HT1080 (cell line): ENCODE measurements at regions not wholly inside any gene's neighbourhood (a gene's known extent, or its start where the extent isn't known, plus 50 kb on each side); places are given as distances from the start of the nearest gene placed in this dataset.
"Not testable (repeated sequence)": the region's sequence is repeated elsewhere in the genome, so short reads cannot be mapped to it uniquely, and the experiment has no call there.

Experiments
- DNase-seq: peaks from one replicate; pipeline ENCODE4 v3.0.0-alpha.2; 2015; ENCODE audit warnings: low read depth

DNA sequence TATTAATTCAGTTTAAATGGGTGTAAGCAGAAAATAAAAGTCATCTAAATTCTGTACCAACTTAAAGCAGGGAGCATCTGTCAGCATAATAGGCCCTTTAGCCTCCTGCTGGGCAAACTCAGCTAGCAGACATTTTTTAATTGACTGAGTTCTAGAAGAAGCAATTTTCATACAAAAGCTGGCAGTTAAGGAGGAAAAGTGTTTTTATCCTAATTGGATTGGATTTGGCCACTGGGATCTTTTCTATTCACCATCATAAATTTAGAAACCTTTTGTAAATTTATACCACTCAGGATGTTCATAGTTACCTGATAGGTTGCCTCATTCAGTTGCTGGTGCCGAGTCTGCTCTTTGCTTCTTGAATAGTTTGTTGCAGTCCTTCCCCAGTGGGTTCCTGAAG lies 262.7 kb upstream of the FSIP2 start:
- DNase-seq = no peak

DNA sequence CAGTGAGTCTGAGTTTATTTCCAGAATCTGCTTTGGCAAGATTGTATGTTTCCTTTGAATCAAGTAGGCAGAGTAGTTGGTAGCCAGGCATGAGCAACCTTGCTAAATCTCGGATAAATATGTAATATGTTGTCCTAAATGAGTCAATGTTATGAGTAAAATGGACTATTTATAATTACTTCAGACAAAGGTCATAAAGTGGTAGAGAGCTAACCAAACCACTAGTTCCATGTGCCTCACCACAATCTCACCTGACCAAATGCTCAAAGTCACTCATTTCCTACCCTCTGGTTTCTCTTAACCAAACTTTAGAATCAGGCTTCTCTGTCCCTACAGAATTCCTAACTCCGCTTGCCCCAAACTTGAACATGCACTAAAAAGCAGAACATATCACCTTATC lies 261.2 kb upstream of the FSIP2 start:
- DNase-seq = peak; percentile 18

DNA sequence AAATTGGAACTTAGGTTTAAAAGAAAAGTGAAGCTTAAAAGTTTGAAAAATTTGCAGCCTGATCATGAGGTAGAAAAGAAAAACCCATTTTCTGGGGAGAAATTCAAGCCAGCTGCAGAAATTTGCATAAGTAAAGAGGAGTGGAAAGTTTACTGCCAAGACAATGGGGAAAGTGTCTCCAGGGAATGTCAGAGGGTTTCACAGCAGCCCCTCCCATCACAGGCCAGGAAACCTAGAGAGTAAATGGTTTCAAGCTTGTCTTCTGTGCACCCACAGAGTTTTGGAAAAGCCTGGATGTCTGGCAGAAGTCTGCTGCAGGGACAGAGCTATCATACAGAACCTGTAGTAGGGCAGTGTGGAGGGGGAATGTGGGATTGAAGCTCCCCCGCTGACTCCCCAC lies 254.0 kb upstream of the FSIP2 start:
- DNase-seq = no peak

DNA sequence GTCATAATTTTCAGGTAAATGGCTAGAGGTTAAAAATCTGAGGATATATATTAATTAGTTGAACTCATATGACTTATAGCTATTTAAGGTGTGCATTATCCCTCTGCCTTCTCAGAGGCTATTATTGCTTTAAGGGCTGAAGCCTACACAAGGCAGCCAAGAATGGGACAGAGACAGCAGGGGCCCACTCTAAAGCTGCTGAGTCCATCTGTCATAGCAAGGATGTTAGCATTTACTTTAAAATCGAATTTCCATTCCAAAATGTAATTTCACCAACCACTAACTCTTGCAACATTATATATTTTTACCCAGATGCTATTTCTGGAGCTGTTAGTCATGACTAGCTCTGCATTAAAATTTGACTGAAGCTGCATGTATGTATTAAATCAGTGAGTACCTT lies 236.3 kb upstream of the FSIP2 start:
- DNase-seq = no peak

DNA sequence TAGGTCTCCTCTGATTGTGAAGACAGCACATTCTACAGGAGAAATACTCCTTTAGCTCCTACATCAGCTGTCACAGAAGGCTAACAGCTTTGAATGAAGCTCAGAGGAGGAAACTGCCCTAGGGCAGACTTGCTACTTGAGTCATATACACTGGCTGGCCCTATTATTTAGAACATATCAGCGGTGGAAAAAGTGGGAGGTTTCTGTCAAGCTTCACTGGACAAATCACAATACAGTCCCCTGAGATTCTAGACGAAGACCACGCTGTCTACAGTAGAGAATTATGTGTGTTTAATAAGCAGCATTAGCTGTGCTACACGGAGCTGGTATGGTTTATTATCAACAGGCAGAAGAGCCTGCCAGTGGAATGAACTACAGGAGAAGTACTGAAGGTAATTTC lies 230.9 kb upstream of the FSIP2 start:
- DNase-seq = no peak

DNA sequence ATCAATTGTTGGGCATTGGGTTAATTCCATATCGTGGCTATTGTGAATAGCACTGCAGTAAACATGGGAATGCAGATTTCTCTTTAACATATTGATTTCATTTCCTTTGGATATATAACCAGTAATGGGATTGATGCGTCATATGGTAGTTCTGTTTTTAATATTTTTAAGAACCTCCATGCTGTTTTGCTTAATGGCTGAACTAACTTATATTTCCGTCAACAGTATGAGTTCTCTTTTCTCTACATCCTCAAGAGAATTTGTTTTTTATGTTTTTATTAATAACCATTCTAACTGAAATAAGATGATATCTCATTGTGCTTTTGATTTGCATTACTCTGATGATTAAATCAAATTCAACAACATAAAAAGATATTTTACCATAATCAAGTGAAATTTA lies 228.5 kb upstream of the FSIP2 start:
- no peak for DNase-seq

DNA sequence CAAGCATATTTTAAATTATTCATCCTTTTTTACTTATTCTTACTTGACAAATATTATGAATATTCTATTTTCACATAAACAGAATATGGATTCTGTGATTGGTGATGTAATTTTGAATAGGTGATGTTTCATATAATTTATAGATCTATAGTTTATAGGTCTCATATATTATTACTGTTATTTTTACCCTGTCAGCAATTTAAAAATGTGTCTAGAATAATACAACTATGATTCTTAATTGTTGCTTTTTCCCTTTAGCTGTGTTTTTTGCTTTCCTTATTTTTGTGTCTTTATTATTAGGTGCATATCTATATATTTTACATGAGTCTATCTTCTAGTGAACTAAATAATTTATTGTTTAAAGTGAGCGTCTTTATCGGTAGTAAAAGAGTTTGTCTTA lies 226.7 kb upstream of the FSIP2 start:
- DNase-seq = no peak

DNA sequence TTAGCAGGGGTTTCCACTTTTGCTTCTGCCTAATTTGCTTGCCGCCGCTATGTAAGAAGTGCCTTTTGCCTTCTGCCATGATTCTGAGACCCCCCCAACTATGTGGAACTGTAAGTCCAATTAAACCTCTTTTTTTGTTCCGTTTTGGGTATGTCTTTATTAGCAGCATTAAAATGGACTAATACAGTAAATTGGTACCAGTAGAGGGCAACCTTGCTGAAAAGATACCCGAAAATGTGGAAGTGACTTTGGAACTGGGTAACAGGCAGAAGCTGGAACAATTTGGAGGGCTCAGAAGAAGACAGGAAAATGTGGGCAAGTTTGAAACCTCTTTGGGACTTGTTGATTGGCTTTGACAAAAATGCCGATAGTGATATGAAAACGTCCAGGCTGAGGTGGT lies 216.1 kb upstream of the FSIP2 start:
- no peak for DNase-seq

DNA sequence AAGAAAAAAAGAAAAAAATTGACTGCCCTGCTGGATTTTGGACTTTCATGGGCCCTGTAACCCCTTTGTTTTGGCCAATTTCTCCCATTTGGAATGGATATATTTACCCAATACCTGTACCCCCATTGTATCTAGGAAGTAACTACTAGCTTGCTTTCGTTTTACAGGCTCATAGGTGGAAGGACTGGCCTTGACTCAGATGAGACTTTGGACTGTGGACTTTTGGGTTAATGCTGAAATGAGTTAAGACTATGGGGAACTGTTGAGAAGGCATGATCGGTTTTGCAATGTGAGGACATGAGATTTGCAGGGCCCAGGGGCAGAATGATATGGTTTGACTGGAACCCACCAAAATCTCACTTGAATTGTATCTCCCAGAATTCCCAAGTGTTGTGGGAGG lies 214.4 kb upstream of the FSIP2 start:
- DNase-seq = not testable (repeated sequence)

DNA sequence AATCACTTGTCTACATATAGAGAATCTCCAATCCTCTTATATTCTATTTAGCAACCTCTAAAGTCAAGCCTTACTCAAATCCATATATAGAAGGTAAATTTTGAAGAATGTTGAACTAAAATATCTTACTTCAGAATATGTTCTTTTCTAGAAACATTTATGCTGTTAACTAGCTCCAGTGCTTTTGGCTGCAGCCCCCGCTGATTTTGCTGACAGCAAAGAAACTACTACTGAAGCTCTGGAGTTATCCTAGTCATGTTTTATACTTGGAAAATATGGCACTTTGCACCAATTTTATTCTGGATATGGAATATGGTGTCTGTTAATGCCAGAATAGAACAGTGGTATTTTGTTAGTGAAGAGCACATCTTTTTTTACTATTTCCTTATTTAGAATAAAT lies 212.4 kb upstream of the FSIP2 start:
- DNase-seq = no peak

DNA sequence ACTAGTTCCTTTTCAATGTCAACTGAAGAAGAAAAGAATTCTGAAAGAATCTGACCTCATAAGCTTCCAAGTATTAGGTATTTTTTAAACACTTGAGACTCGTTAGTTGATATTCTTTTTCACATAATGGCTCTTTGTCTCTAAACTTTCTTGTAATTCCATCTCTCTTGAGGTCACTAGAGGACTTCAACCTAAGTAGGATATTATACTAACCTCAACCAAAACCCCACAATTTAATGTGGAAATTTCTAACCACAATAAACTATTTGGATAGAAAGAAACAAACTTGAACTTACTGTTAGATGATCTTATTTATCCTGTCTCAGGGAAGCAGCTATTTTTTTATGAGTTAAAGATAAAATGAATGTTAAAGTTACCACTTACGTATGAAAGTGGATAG lies 206.9 kb upstream of the FSIP2 start:
- DNase-seq = peak; percentile 7

DNA sequence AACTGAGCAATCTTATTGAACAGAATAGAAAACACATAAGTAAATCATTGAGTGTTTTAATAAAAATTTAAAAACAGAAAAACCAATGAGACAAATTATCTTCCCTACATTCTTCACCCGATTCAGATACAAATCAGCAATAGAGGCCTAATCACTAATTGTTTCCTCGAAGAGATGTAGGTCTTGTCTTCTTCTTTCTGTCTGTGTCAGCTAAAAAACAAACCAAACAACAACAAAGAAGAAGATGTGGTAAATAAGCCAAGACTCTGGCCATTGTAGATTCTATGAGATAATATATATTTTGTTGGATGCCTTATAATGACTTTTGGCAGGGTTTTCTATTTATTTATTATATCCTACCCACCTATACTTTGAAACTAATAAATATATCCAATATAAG lies 200.9 kb upstream of the FSIP2 start:
- no peak for DNase-seq

DNA sequence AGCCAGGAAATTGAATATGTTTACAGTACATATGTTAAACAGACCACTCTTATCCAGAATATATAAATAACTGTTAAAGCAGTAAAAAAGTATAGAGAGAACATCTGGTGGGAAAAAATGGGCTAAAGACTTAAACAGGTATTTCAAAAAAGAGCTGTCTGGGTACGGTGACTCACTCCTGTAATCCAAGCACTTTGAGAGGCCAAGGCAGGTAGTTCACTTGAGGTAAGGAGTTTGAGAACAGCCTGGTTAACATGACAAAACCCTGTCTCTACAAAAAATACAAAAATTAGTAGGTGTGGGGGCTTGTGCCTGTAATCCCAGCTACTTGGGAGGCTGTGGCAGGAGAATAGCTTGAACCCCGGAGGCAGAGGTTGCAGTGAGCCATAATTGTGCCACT lies 171.4 kb upstream of the FSIP2 start:
- DNase-seq = no peak

DNA sequence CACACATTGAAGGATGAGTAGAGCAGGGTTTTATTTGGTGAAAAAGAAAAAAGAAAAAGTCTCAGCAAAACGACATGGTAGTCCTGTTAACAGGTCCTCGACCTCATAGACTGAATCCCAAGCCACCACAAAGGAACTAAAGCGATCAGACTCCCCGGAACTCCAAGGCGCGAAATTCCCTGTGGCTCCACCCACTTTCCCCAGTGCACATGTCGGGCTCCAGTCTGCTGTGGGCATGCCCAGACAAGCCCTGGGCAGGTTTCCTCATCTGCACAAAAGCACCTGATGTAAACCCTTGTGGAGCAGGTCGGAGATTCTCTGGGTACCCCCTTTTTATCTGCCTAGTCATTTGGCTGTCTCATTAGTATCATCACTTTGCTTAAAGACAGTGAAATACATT lies 170.7 kb upstream of the FSIP2 start:
- DNase-seq = no peak

DNA sequence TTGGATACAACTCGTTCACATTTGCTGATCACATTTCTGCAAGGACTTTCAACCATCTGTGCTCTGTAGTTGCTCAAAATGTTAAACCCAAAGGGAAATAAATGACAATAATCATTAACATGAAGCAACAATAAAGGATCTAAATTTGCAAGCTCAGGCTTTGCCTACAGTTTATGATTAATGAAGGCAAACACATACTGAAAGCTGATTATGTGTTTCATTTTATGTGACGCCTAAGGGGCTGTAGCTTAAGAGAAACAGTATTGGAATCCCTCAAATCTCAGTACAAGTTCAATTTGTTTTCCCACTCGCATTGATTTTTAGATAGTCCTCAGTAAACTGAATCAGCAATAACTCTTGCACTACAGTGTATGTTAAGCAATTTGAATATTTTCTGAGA lies 160.3 kb upstream of the FSIP2 start:
- DNase-seq = no peak

DNA sequence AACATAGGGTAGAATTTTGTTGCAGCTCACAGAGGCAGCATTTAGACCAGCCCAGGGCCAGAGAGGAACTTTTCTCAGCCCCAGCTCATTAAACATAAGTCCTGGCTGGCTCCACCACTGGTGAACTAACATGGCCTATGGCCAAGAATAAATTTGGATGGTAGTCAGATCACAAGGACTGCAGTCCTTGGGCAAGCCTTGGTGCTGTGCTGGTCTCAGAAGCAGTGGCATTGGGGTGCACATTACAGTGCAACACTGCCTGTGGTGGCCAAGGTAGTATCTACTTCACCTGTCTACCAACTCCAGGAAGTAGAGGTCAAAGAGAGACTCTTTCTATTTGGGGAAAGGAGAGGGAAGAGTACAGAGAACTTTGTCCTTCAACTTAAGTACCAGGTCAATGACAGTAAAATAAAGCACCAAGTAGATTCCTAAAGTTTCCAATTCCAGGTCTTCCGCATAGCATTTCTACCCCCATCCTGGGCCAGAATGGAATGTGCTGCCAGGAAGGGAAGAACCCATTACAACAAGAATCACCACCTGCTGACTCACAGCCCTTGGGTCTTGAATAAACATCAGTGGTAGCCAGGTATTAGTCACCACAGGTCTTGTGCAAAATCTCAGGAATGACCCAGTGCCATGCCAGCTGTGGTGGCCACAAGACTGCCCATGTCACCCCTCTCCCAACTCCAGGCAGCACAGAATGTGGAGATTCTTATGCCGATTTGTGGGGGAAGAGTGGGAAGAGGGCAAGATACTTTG lies 155.4 kb upstream of the FSIP2 start:
- DNase-seq = peak; percentile 98

DNA sequence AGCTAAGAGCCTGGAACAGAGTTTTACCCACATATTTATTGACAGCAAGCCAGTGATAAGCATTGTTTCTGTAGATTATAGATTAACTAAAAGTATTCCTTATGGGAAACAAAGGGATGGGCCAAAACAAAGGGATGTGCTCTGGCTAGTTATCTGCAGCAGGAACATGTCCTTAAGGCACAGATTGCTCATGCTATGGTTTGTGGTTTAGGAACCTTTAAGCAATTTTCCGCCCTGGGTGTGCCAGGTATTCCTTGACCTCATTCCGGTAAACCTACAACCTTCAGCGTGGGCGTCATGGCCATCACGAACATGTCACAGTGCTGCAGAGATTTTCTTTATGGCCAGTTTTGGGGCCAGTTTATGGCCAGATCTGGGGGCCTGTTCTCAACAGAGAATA lies 153.4 kb upstream of the FSIP2 start:
- DNase-seq = not testable (repeated sequence)

DNA sequence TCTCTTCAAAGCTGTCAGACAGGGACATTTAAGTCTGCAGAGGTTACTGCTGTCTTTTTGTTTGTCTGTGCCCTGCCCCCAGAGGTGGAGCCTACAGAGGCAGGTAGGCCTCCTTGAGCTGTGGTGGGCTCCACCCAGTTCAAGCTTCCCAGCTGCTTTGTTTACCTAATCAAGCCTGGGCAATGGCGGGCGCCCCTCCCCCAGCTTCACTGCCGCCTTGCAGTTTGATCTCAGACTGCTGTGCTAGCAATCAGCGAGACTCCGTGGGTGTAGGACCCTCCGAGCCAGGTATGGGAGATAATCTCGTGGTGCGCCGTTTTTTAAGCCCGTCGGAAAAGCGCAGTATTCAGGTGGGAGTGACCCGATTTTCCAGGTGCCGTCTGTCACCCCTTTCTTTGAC lies 147.3 kb upstream of the FSIP2 start:
- DNase-seq = not testable (repeated sequence)

DNA sequence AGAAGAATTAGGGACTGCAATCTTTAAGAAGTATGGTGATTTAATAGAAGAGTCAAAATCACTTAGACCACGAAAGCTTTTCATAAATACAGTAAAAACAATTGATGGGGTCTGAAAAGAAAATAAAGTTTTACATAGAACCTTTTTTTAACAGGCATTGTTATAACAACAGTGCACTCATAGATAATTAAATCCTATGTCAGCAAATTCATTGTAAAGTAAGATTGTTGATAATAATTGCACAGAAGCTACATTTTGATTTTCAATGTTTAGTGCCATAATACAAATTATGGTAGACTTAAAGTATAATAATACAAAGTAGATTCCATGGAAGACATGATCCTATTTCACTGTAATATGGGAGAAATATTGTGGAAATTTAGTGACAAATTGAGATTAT lies 130.7 kb upstream of the FSIP2 start:
- no peak for DNase-seq

DNA sequence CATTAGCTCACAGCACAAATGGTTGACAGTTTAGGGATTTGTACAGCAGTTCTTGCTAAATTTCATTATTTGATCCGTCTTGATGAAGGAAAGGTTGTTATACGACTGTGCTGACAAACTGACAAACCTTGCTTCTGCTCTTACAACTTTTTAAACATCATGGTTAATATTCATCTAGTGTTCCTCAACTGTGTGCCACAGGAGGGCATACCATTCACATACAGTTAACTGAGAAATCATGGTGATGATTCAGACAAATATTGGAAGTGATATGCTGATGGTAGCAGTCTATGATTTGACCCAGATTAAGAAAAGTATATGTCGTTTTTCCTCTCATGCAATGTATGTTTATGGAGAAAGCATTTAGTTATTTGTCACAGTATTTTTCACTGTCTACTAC lies 129.8 kb upstream of the FSIP2 start:
- peak; percentile 16 for DNase-seq

DNA sequence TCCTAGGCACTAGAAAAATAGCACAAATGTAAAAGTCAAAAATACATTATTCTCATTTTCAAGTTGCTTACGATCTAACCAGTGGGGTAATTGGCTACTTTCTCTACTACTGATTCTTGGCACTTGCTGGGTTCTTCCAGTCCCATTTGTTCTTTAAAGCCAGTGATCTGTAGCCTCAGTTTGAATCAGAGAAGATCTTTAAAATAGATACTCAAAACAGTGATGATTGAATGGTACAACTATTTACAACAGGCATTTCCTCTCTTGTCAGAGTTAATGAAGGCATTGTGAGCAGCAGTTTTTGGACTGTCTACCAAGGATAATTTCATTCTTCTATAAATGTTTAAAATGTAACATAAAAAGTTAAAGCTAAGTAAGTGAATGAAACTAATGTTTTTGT lies 128.3 kb upstream of the FSIP2 start:
- no peak for DNase-seq

DNA sequence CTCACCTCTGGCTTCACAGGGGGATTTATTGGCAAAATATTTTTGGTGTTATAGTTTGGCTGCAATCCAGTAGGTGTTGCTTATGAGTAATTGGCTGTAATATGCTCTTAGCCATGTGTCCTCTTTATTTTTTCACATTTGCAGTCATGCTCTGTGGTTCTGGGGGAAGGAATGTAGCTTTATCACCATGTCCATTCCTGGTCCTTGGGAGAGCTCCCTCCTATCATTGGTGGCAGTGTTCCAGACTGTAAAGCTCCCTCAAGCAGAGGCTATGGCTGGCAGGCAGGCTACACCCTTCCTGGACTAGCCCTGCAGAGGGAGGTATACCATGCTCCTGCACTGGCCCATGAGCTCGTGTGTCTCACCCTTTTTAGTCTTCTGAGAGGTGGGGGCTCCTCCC lies 120.0 kb upstream of the FSIP2 start:
- peak; percentile 52 for DNase-seq

DNA sequence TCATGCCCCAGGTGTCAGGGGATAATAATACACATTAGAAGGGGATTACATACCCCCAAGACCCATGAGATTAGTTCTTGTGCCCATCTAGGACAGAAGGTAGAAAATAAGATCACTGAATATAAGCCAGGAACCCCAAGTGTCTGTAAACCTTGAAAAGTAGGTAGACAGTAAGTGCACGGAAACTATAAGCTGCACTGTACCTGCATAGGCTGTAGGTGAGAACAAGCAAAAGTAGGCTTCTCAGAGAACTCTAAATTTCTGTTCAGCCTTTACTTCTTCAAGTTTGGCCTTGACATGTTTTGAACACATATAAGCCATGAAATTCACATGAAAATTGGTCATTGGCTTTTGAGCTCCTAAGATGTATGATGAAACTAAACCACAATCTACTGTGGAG lies 113.0 kb upstream of the FSIP2 start:
- DNase-seq = no peak

DNA sequence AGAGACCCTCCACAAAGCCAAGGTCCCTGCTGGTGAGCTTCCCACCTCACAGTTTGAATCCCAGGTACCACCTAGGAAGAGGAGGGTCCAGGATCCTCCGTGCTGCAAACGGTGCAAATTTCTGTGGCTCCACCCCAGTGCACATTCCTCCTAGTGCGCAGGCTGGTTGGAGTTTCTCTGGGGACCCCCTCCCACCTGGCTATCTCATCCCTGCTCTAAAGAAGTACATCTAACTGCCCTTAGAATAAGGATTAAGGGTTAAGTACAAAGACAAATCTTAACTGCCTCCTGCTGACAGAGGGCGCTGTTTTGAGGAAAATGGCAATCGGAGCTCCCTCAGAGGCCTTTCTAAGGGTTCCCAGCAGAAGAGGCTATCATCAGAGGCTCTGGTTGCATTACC lies 109.6 kb upstream of the FSIP2 start:
- DNase-seq = peak; percentile 23
